Activated CD8-positive, alpha-beta memory T cell treated with anti-CD3 and anti-CD28 coated beads for 4 hours (primary cell): ENCODE measurements at regions not wholly inside any gene's neighbourhood (a gene's known extent, or its start where the extent isn't known, plus 50 kb on each side); places are given as distances from the start of the nearest gene placed in this dataset.

Source experiments
- DNase-seq, 2 donors: peaks; one replicate each; pipeline ENCODE4 v3.0.0-alpha.2; 2020; ENCODE audit warnings: low read depth in 2 of 2

DNA sequence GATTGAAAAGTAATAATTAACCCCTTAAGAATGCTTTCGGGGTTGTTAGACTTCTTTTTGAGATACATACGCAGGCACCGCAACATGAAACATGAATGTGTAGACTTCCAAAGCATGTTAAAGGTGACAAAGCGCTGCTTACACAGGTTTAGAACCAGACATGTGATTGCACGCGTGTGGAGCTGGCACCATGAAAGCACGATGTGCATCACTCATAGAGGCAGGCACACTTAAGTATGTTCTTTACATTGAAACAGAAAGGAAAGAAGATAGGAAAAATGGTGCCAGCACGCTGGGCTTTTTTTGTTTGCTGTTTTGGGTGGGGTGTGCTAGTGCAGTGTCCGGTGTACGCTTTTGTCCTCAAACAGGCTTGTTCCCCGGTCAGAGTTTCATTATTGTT, 83.6 kb upstream of the PPARA start:
- no peak for DNase-seq

DNA sequence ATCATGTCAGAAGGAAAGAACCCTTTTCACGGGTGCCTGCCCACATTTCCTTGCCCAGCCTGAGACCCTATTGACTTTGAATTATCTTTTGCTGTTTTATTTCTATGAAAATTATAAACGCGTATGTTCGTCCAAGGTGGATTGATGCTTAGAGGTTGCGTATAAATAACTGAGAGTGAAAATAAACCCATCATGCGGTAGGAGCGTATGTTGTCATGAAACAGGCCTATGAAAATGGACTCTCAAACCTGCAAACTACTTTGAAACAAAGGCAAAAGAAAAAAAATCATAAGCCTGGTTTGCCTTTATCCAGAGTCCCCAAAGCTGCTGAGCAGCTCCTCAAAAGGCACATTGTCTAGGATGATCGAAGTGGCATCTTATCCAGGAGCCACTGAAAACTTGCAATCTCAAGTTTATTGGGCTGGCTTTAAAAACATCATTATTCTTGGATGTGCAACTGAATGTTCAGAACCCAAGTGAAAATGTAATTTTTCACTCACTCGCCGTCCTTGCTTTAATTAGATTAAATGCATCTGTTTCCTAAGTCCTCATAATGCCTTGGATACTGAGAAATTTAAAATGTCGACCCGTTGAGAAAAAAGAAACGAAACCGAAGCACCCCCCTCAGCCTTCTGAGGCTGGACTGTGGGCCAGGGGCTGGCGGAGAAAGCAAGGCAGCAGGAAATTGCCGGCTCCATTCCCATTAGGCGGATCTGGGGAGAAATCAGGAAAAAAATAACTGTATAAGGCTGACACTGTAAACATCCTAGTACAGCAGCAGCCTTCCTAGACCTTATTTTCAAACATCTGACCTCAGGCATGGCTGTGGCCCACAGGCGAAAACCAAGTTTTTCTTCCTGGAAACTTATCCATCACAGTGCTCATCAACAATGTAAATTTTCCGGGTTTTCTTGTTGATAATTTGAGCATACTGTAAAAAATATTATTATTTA, 82.9 kb upstream of the PPARA start:
- no peak for DNase-seq

DNA sequence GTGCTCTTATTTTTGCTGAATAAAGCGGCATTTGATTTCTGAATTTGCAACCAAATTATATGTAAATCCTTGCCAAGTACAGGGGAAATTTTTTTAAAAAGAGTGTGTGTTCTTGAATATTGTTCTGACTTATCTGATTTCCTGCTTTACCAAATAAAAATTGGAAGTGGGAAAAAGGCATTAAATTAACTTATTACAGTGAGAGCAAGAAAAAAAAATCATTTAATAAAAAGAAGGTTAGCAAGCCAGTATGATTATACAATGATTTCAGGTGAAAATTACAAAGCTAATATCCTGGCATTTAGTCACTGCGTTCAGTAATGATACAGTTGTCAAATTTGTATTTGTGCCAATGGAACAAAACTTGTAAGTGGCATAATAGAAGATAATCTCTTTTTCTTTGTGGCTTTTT, 82.1 kb upstream of the PPARA start:
- DNase-seq, result no peak

DNA sequence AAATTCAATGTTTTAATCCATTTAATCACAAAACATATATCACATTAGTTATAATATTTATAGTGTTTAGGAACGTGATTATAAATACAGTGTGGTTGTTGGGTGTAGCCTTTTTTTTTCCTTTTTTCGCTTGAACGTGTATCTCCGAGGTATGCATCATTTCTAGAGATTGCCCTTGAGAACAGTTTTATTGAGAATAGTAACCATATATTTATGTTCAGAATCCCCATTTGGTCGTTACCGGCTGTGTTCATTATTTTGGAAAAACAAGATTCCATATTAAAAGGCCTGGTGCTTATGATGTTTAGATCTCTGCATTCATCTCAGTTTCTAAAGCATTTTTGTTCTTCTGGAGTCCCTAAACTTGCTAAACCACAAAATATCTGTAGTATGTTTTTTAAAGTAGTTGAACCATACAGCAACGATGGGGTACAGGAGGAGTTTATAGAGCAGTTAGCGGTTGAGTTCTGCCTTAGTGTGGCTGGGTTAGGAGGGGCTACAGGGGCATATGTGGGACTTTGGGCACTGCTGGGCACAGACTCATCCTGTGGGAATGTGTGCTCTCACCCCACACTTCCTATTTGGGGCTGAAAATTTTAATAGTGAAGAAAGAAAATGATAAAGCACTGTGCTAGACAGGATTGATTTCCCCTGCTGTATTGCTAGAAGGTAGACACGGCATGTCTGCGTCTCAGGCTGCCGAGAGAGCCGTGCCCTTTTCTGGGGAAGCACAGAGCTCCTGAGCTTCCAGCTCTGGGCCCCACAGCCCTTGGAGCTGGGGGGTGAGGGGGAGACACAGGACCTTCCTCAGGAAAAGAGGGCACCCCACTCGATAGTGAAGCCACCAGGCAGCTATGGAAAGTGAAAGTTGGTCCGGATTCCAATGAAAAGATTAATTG, 81.5 kb upstream of the PPARA start:
- no peak for DNase-seq

DNA sequence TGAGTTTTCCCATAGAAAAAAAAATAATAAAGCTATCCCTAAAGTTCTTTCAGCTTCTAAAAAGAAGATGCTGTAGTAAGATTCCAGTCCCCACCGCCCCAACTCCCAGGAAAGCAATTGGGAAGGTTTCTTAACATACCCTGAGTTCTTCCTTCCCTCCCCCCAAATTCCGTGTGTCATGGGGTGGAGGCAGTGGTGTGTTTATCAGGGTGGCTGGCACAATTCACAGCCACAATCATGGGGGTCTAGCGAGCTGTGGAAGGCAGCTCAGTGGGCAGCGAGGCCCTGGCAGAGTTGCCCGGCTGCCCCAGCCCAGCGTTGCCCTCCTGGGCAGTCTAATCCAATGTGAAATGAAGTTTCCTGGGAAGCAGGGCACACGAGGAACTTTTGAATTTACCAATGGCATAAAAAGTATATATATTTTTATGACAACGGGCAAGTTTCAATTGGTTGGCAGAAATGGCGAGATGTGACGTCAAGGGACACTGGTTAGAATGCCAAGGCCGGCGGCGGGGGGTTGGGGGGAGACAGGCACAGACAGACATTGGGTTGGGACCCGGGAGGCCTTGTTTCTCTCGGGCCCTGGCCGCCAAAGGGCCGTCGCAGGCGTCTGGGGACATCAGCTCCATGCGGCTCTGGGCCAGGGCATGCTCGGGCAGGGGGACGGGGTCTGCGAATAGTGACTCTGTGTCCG, 80.7 kb upstream of the PPARA start:
- no peak for DNase-seq

DNA sequence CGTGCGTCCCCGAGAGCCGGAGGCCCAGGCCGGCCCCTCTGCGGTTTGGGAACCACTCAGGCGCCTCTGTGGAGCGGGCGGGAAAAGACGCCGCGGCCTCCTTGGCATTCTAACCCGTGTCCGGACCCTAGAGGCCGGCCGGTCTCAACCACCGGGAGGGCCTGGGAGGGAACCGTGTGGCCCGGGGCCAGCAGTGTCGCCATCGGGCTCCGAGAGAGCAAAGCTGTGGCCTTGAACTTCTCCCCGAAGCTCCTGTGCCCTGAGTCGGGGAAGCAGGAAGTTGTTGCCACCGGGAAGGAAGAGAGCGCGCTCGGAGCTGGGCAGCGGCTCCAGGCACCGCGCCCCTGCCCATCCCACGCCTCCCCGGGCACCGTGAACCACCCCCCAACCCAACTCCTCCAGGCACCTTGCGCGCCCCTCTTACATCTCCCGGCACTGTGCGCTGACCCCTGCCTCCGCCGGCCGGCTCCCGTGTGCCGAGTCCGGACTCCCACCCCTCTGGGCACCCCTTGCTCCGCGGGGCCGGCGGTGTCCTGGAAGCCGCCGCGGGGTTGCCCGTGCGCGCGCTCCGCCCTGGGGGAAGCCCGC, 80.0 kb upstream of the PPARA start:
- no peak for DNase-seq

DNA sequence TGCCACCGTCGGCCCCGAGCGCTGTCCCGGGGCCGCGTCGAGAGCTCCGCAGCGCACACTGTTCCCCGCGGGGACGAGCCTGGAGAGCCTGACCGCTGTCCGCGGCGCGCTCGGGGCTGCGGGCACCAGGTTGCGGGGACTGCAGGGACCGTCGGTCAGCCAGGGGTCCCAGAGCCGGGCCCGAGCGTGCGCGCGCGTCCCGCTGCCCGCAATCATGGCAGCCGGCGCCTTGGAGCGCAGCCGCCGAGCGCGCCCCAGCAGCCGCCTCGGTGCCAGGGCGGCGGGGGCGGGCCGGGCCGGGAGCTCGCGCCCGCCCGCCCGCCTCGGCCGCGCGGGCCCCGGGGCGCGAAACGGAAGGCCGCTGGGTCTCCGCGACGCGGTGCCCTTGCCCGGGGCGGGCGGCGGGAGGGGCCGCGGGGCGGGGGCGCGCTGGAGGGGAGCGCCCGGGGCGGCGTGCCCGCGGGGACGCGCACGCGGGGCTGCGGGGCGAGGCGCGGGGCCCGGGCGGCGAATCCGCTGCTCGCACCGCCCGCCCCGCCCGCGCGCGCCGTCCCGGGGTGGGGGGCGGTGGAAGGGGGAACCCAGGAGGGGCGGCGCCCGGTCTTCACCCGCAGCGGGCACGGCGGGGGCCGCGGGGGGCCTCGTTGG, 79.4 kb upstream of the PPARA start:
- no peak for DNase-seq

DNA sequence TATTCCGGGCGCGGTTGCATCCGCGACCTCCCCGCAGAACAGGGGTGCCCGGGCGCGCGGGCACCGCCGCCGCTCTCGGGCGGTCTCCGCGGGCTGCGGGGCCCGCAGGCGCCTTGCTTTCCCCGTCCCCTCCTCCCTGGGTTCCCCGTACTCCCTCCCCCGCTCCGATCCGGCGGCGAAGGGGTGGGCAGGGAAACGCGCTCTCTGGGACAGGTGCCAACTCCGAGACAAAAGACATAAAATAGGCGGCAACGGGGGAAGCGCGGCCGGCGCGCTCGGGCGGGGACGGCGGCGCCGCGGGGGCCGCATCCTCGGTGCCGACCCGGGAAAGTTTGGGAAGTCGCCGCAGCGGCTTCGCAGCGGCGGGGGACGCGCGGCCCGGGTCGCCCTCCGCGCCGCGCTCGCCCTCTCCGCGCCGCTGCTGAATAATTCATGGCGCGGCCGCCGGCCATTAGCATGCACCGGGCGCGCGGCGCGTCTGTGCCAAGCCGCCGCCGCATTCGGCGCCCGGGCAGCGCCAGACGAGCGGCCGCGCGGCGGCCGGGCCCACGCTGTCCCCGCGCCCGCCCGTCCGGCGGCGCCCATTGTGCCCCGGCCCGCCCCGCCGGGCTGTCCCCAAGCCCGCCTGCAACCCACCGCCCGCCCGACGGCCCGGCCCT, 78.7 kb upstream of the PPARA start:
- no peak for DNase-seq

DNA sequence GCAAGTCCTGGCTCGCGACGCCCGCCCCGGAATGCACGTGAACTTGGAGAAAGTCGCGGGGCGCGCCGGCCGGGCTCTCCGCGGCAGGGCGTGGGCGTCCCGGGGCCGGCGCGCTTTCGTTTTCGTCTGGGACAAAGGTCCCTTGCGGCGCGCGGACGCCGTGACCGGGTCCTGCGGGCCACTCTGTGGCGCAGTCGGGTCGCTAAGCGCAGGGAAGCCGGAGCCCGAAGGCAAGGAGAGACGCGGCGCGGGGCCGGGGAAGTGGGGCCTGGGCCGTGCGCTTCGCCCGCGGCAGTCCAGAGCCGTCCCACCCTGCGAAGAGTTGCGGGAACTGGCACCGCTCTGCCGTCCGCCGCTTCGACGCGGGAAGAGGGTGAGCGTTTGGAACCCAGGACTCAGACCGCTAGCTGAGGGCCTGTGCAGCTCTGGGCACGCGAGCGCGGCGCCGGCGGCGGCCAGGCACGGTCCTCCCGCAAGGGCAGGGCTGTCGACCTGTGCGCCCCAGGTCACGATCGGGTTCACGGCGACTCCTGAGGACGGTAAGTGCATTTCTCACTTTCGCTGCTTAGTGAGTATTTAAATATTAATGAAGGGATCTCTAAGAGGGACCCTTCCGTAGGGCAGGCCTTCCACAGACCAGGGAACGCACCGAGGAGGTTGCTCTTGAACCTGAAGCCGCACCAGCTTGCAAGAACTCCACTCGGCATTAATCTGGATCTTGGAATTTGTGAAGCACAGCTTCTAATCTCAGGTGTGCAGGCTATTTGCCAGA, 78.0 kb upstream of the PPARA start:
- DNase-seq, result no peak

DNA sequence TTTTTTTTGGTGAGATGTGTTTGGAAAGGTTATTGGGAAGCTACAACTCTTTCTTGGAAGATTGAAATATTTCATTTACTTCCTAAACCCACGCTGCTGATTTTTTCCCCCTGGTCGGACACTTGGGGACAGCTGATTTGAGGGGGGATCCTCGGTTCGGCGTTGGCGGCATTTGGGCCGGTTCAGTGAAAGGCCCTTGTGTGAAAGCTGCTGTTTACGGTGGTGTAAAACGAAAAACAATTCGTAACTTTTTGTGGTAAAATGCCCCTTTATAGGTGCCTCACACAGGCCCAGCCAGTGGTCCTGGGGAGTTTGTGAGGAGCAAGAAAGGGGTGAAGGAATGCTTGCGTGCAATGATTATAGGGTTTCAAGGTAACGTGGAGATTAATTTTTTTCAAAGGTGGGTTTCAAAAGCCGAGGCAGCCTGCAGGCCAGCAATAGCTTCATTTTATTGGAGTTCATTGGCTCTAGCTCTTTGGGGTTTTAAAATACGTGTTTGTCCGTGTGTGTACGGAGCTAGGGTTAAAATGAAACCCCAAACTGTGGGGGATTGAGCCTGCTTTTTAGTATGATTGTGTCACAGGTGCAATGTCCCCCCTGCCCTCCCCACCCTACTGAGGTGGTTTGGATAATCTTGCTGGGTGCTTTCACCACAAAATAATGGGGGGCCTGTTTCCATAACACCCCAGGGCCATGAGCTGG, 77.2 kb upstream of the PPARA start:
- no peak for DNase-seq

DNA sequence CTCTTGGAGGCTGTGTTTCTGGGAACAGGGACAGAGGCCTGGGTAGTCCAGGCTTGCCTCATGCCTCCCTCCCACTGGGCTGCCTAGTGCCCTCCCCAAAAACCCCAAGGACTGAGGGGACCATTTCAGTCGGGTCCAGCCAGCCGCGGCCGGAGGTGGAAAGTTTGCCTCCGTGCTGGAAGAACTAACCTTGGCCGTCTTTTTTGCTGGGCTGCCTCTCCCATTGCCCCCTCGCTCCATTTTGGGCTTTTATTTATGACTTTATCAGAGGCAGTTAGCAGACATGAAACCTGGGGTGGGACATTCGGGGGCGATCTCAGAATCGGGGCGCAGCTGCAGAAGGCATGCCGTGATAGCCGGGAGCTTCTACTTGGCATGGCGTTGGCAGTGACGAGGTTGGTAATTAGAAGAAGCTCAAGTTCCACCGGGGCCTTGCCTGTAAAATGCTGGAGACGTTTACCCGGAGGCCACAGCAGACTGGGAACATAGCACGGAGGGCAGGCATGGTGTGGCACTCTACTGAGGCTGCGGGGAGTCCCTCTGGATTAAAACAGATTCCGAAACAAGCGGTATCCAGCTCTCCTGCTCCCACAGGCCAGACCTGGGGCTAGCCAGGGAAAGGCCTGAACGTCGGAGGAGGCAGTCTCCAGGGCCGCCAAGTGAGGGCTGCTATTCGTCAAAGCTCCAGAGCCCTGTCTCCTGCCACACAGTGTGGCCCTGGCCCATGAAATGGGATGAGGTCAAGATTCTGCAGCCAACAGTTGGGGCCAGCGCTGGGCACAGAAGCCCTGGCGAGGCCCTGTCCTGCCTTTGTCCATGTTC, 76.4 kb upstream of the PPARA start:
- DNase-seq, result no peak

DNA sequence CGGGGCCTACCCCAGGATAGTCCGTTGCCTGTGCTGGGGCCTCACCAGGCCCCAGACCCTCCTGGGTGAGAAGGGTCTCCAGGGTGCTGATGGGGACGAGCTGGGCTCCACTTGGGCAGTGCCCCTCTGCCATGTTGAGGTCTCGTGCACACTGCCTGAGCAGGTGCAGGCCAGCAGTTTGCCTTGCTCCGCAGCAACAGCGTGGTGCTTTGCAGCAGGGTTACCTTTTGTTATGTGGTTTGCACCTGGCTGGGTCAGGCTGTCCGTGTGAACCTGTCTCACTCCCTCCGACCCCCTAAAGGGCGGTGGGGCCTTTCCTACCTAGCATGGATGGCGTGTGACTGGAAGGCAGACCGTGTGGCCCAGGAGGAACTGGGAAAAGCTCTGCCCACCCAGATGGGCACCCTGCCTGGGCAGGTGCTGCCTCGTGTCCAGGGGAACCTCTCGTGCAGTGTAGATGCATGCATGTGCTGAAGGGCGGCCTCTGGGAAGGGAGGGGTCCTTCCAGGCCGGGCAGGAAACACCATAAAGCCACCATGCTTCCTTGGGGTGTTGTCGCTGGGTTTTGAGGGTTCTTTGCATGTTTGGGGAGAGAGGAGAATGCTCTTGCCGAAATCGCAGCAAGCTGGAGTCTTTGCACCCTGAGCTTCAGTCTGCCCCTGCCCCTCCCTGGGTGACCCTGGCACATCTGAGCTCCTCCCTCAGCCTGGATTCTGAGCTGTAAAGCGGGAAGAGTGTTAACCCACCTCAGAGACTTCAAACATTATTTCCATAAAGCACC, 75.4 kb upstream of the PPARA start:
- no peak for DNase-seq

DNA sequence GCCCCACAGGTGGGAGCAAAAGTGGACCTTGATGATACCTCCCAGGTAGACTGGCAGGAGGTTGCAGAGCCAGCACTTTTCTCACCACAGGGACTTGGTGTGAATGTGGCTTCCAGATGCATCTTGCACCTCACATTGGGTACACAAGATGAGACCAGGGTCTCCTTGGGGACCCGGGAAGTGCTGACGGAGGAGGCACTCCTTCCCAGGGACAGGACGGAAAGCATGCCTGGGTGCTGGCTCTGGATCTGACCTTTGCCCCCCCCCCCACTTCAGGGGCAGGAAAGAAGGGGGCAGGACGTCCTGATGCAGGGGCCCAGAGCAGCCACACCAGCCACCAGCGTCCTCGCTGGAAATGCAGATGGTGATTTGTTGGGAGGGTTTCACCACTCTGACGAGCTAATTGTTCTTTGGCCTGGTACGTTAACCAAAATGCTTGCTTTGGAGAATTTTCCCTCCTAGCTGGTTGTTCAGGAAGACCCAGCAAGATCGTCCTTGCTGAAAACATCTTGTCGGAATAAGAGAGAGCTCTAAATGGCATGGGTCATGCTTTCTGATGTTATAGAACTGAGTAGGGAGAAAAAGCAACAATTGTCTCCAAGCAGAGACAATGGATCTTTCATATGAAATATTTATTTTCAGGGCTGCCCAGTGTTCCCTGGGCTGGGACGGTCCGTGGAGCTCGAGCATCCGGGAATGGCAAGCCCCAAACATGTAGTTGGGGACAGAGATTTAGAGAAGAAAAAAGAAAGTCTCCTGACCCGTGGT, 74.4 kb upstream of the PPARA start:
- no peak for DNase-seq

DNA sequence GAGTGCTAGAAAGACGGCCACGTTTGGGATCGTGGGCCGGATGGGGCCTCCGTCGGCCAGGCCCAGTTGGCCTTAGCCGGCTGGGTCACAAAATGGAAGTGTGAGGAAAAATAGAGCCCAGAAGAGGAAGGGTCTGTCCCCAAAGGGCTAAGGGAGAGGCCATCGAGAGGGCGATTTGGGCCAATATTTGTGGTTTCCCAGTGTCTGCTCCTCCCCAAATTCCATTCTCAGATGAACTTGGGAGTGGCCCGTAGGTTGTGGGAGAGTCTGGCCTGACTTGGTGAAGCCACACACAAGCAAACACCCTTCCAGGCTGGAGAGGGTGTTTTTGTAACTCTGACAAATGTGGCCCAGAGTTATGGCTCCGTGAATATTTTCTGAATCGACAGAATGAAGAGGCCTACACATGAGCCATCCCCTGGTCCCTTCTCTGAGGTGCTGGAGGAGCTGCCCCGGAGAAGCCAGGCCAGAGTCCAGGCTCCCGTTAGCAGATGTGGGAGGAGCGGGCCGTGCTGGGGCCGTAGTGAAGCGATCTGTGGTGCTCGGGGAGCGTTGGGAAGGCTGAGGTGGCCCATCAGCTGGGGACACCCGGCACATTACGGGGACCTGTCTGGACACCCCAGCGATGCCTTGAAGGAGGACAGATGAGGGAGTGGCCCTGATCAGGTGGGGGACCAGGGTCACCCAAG, 73.5 kb upstream of the PPARA start:
- no peak for DNase-seq

DNA sequence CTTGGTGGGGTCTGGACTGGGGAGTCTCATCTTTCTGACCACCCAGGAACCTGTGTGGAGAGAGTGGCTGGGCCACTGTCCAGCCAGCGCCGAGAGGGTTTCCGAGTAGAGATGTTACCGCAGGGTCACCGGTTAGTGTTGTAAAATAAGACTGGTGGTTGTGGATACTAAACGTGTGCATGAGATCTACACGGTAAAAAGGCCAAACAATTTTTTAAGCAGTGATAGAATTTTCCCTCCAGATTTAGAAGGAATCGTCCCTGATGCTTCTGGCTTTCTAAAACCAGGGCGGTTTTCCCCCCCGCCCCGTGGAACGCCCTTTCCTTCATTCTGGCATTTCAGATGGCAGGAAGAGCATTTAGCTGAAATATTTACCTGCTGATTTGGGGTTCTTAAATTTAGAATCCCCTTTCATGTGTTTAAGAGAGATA, 72.6 kb upstream of the PPARA start:
- DNase-seq, result no peak
